NCI-H128 (cell line): ENCODE measurements at regions not wholly inside any gene's neighbourhood (a gene's known extent, or its start where the extent isn't known, plus 50 kb on each side); places are given as distances from the start of the nearest gene placed in this dataset.

Experiments used
- DNase-seq: peaks from one replicate; lab custom pipeline; 2025; ENCODE audit not compliant: unreplicated experiment; lab: John Stamatoyannopoulos, UW

DNA sequence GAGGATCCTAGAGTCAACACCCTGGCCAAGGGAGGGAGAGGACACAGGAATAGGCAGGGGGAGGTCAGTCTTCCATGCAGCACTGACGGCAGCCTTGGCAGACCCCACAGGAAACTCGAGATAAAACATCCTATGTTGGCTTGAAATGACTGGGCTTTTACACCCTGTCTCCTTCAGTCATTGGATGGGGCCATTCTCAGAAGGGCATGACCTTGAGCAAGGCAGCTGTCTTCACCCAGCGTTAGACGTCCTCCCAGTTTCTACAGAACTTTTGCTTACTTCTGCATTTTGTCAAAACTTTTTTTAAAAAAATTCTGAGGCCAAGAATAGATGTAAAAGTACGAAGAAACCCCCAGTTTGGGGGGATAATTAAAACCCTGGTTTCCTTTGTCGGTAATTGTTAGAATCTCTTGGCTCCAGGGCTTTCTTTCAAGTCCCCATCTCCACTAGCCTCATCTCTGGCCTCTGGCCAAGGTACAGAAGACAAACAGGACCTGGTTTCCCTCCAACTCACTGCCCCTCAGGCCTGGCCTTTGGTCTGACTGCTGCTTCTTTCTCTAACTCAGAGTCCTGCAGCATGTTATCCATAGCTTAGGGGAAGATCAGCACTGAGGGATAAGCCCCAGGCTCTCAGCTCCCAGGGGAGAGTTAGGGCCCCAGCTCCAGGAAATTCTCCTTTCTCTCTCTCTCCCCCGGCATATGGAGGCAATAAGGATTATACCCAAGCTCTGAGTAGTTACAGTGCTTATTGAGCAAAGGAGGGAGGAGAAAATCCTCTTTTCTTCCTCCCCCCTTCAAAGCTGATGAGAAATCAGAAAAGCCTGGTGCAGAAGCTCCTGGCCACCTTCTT lies 51.6 kb upstream of the KCND3 start:
- no peak for DNase-seq

DNA sequence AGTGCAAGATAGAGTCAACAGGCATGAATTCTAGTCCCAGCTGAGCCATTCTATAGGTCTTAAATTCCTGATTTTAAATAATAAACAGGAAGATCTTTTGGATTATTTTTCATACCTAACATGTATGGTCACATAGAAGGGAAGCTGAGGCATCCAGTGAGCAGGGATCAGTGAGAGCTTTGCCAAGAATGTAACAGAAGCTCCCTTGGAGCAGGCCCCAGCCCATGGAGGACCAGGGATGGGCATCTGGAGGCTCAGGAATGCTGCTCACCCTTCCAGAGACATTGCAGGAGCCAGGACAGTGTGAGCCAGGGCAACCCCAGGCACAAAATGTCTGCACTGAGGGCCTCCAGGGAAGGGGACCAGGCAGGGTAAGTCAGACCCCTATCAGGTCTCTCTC lies 54.4 kb upstream of the KCND3 start:
- DNase-seq: no peak

DNA sequence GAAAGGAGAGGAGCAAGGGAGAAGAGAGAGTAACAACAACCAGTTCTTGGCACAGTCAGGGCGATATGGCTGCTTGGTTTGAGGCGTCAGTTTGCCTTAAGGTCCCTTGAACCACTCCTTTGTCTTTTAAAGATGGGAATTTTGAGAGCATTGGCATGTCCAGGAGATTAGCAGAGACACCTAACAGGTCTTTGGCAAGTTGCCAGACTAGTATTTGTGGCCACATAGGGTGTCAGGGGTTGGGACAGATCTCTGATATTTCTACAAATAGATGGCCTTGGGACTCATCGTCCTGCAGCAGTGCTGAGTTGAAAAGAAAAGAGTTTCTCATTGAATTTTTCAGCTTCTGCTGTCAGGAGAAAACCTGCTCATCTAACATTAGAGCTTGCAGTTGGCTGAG lies 55.3 kb upstream of the KCND3 start:
- no peak for DNase-seq

DNA sequence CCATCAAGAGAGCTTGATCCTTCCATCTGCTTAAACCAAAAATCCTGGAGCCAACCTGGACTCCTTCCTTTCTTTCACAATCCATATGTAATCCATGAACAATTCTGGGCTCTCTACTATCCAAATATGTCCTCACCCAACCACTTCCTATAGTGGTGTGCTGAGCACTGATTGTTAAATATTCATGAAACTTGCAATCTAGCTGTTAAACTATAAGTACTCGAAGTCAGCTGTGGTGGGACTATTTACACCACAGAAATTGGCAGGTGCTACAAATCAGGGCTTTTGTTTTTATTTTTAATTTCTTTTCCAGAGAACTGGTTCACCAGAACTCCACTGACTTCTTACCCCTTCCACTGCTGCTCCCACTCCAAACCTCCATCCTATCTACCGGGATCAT lies 57.2 kb upstream of the KCND3 start:
- DNase-seq: no peak

DNA sequence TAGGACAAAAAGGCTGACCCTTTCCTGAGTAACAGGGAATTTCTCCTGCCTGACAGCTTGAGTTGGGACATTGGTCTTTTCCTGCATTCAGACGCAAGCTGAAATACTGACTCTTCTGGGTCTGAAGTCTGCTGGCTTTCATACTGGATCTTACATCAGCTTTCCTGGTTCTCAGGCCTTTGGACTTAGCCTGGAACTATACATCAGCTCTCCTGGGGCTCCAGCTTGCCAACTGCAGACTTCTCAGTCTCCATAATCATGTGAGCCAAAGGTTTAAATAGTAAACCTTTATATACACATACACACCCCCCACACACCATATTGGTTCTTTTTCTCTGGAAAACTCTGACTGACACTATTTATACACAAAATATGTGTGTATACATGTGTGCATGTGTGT lies 59.0 kb upstream of the KCND3 start:
- no peak for DNase-seq

DNA sequence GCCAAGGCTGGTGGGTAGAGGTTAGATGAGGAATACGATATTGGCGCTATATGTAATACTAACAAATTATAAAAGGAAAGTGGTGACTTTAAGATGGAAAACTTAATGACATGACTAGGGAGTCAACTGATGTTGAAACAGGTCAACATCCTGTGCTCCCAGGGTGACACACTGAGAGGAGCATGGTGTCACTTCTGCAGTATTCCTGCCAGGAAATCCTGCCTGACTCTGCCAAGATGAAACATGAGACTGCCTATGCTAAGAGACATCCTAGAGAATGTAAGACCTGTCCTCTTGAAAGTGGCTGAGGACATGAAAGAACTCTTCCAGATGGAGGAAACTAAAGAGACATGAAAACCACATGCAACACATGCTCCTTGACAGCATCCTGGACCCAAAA lies 65.0 kb upstream of the KCND3 start:
- DNase-seq: no peak

DNA sequence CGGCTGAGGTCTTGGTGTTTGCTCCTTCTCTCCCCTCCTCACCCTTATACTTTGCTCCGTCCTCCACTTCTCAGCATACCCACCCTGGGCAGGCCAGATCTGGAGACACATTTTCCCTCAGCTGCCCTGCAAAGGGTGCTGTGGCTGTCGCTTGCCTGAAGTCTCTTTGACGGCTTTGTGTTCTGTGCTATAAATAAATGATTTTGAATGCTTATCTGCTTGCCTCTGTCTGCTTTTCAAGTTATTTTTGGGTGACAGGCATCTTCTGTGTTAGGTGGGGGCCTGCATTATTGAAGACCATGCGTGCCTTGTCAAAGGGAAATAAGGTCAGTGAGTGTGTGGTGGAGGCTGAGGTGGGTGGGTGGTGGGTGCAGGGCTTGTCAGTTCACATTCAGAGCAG lies 66.9 kb upstream of the KCND3 start:
- no peak for DNase-seq

DNA sequence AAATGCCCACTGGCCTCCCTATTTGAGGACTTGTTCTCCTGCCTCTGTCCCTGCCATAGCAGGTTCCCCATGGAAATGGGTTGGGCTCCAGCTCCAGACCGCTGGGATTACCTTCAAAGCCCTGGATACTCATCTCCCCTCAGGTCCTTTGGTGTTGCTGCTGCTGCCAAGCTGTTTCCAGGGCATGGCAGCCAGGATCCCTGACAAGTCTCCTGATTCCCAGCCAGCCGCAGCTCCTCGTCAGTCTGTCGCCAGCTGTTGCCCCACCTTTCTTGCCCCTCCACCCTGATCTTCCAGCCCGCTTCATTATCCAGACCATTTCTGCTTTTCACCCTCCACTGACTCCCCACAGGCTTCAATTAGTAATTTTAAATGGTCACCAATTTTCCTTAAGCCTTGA lies 68.3 kb upstream of the KCND3 start:
- DNase-seq: no peak

DNA sequence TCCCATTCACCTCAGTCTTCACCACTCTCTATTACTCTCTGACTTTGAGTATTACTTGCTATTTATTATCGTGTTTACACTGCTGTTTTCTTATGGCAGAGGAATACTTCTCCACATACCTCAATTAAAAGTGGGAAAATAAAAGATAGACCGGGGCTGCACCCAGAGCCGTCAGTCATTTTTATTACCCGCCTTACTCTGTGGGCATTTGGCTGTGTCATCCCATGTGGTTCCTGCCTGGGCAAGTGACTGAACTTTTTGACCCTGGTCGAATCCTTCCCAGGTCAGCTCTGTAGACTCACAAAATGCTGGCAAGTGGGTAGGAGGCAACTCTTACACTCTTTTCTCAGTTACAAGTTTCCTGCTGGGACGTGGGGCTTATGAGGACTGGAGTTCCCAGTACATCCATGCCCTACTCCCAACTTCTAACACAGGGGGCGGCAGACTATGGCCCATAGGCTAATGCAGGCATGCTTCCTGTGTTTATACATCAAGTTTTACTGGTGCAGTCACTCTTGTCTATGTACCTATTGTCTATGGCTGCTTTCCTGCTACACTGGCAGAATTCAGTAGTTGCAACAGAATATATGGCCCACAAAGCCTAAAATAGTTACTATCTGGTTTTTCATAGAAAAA lies 69.5 kb upstream of the KCND3 start:
- DNase-seq: no peak

DNA sequence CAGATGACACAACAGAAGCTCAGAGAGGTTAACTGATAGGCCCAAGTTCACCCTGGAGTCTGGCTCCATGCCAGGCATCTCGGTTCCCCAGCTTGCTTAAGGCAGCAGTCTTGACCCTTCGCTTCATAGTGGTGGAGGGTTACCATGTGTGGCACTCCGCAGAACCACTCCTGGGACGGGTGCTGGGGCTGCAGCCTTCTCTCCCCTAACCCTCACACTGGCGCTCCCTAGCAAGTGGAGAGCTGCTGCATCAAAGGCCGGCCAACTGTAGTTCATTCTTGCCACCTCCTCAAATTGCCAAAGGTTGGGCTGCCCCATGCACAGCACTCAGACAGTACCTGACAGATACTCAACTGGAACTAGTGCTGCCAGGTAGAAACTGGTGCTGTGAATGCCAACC lies 70.2 kb upstream of the KCND3 start:
- no peak for DNase-seq

DNA sequence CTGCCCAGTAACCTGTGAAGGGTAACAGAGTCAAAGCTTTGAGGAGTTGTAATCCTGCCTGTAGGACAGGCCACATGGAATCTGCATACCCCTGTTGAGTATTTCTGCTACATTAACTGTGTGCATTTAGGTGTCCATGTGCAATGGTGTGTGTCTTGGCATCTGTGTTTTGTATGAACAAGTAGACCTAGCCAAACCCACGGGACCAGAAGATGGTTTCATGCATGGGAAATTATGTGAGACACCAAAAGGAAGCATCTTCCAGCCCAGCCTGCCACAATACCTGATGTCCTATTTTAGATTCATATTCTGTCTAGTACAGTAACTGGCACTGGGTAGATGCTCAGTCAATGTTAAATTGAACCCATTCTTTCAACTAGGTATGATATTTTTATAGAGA lies 70.8 kb upstream of the KCND3 start:
- DNase-seq: no peak

DNA sequence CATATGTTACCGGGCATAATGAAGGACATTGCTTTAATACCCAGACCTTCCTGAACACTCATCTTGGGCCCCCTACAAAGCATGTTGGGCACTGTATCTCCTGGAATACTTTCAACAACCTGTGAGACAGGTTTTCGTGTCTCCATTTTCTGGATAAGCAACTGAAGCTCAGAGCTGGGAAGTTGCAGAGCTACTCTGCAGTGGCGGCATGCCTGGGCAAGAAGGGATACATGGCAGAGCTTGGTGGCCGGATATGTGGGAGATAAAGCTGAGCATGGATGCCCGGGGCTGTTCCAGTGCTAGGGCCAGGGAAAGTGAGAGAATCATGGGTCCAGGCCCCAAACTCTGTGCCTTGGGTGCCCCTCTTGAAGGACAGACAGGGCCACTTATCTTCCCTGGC lies 71.6 kb upstream of the KCND3 start:
- DNase-seq: no peak

DNA sequence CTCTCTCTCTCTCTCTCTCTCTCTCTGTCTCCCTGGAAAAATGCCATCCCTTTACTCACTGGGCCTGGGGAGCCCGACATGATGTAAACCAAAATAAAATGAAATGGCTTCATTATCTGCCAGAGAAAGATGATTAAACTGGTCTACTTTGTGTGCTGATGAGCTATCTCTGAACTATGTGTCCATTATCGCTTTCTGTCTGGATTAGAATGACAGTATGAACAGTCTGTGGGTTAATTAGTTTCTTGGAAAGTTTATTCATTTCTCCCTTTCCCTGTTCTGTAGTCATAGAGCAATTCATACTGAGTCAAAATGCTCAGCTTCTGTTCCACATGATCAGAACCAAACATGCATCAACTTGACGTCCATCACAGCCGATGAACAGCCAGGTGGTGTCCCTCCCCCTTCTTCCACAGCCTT lies 72.4 kb upstream of the KCND3 start:
- no peak for DNase-seq

DNA sequence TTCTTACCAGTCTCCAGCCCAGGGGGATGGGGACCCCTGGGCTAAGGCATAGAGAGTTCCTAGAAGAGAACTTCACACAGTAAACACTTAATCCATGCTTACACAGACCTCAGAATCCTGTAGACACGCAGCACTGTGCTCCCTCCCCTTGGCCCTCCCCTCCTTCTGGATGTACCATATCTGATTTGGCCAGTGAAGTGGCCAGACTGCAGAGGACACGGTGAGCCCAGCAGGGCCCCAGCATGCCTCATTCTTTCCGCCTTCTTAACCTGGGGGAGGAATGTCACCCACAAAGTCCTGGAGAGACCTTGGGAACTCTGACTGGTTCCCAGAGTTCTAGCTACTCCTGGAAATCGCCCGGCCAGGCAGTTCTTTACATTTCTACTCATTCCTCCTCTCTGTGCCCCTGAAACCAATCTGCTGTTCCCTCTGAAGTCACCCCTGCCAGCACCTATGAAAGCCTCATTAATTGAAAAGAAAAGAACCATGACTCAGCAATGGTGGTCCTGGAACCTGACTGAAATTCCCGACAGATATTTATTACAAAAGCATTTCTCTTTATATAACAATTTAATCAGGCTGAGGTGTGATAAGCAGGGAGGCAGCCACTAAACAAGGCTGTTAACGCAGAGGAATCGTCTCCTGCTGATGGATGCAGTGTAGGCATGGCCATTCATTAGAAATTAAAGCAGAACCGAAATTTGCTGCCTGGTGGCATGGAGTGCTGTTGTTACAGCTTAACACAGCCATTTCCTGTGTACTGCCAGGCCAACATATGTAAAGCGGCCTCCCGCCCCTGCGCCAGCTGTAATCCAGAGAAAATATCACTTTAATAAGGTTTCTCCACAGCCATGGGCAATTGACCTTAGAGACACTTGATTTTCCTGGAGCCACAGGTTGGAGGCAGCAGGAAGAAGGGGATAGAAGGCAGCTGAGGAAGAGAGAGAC lies 74.6 kb upstream of the KCND3 start:
- DNase-seq: no peak

DNA sequence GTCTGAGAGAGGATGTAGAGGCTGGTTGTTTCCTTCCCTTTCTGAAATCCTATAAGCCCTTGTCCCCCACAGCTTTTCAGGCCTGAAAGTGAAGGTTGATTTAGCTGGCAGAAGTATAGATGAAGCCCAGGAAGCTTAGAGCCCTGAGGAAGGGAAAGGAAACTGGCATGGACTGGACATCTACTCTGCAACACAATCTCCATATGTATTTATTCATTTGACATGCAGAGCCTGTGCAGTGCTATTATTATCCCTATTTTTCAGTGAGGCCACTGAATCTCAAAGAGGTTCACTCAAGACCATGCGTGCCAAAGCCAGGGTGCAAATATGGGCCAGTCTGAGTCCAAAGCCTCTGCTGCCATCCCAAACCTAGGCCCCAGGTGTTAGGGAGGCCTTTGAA lies 78.5 kb upstream of the KCND3 start:
- DNase-seq: no peak

DNA sequence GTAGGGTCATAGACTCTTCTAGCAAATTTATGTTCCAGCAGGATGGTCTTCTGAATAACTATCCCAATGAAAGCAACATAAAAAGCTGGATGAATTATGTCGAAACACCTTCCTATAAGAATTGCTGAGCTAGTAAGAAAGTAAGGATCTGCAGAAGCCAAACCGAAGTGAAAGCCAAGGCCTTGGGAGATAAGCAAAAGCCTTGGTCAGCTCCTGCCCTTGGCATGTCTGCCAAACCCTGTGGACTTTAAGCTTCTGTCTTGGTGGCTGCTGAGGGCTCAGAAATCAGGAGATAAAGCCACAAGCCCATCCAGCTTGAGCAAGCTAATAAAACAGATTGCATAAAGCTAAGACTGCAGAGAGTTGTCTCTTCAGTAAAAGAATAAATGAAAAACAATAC lies 81.2 kb upstream of the KCND3 start:
- no peak for DNase-seq

DNA sequence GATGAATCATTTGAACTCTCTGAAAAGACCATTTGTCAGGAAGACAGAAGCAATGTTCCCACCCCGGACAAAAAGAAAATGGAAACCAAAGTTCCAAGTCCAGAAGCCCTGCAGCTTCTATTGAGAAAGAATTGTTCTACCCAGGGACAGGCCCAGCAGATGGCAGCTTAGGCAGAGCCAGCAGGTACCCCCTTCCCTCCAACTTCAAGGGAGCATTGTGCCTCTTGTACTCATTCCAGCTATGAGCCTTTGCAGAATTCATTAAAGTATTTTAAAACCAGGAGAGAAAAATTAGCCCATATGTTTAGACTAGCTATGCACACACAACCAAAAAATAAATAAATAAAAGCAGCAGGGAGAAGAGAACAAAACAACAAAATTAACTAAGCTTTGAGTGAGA lies 85.2 kb upstream of the KCND3 start:
- DNase-seq: no peak

DNA sequence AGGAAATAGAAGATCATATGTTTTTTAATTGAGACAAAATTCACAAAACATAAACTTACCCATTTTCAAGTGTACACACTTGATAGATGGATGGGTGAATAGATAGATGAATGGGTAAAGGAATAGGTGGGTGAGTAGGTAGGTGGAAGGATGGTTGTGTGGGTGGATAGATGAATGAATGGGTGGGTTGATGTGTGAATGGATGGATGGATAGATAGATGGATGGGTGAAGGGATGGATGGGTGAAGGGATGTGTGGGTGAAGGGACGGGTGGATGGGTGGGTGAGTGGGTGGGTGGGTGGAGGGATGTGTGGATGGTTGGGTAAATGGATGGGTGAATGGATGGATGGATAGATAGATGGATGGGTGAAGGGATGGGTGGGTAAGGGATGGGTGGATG lies 86.1 kb upstream of the KCND3 start:
- no peak for DNase-seq

DNA sequence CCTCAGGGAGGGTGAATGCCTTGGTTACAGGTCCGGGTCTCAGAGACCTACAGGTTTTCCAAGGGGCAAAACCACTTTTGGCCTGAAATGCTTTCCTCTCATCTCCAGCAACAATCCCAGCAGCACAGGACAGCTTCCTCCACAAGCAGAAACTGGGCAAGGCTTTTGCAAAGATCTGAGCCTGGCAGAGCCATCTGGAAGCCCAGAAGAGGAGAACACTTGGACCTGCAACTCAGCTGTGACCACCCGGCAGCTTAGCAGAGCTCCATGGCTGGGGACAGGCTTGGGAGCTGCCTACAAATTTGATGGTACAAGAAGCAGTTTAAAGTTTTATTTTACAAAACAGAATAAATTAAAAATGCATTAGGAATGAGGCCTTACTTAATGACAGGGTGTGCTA lies 90.0 kb upstream of the KCND3 start:
- no peak for DNase-seq

DNA sequence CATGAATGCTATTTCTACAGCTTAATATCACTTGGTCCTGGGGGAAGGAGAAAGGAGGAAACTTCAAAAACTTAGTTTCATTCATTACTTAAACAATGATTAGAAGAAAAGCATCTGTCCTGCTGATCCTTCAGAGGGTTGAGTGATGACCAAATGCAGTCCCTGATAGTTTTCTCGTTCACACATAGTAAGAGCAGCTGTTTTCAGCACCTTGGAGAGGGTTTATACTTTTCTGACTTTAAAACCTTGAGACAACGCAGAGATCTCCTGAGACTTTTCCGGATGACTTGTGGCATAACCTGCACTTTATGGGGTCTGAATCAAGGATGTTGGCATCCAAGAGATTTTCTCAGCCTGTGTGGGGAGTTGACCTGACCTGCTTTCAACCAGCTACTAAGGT lies 94.0 kb upstream of the KCND3 start:
- no peak for DNase-seq

DNA sequence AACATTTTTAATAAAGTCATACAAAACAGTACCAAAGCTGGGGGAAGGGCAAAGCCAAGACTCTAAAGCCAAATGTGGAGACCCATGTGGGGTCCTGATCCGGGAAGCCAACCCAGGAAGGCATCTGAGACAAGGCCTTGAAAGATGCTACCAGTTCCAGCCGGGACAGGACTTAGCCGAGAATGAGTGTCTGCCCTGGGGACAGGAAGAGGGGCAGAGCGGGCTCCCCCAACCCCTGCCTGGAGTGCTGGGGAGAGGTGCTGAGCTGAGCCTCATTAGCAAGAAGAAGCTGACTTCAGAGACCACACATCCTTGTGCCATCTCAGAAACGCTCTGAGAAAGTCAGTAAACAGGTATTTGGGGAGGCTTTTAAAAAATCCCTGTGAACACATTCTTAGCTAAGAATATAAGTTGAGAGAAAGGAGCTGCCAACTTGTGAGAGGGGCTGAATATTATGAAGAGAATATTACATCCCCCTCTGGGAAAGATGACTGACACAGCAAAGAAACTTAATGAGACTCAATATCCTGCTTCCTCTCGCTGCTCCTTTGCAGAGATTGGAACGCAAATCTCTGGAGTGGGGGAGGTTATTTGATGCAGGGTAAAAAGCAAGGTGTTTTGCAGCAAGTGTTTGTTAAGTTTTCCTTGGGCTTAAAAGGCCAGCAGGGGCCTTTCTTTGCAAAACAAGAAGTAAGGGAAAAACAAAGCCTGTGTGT lies 103.3 kb upstream of the KCND3 start:
- DNase-seq: no peak
